SU-DHL-6 (cell line): ENCODE measurements at regions not wholly inside any gene's neighbourhood (a gene's known extent, or its start where the extent isn't known, plus 50 kb on each side); places are given as distances from the start of the nearest gene placed in this dataset.

Source experiments
- H2AFZ ChIP-seq: fragments of 200-600 bp; sonication (generic); 2 replicates; pipeline ENCODE4 v1.6.1; 2014; ENCODE audit warnings: low read depth, mild to moderate bottlenecking, moderate library complexity, mixed read lengths, antibody characterized with exemption, low read length; ENCODE audit not compliant: severe bottlenecking
- H3F3A ChIP-seq: fragments of 200-600 bp; shearing (Covaris generic); 2 replicates; pipeline ENCODE4 v1.6.0; 2016; ENCODE audit warnings: antibody characterized with exemption, mild to moderate bottlenecking; ENCODE audit not compliant: insufficient read depth
- H3K27ac ChIP-seq: fragments of 200-600 bp; sonication (generic); 2 replicates; pipeline ENCODE4 v1.5.1; 2016; ENCODE audit warnings: low read depth, mild to moderate bottlenecking, low read length, moderate library complexity, mixed read lengths
- H3K27me3 ChIP-seq: fragments of 200-600 bp; sonication (generic), shearing (Covaris generic); 2 replicates; pipeline ENCODE4 v1.6.0; 2014; ENCODE audit warnings: mild to moderate bottlenecking, low read length
- H3K36me3 ChIP-seq: fragments of 200-600 bp; sonication (generic); 2 replicates; pipeline ENCODE4 v1.6.1; 2014; ENCODE audit warnings: mild to moderate bottlenecking, low read length, mixed read lengths
- H3K4me2 ChIP-seq: fragments of 300-600, 200-600 bp; shearing (Covaris generic), sonication (generic); 2 replicates; pipeline ENCODE4 v1.6.0; 2014; ENCODE audit warnings: low read length, low read depth, mild to moderate bottlenecking; ENCODE audit not compliant: poor library complexity, severe bottlenecking
- H3K4me3 ChIP-seq: fragments of 200-600 bp; sonication (generic); 2 replicates; pipeline ENCODE4 v1.5.1; 2014; ENCODE audit warnings: antibody characterized with exemption, low read length, mild to moderate bottlenecking, mixed read lengths; ENCODE audit not compliant: insufficient read depth, poor library complexity, severe bottlenecking
- H3K79me2 ChIP-seq: fragments of 200-600 bp; sonication (generic); 2 replicates; pipeline ENCODE4 v1.6.1; 2014; ENCODE audit warnings: mild to moderate bottlenecking, low read length, moderate library complexity; ENCODE audit not compliant: insufficient read depth
- H3K9ac ChIP-seq: fragments of 200-600 bp; sonication (generic); 2 replicates; pipeline ENCODE4 v1.7.0; 2014; ENCODE audit warnings: mild to moderate bottlenecking, low read length
- H3K9me2 ChIP-seq: fragments of 200-600 bp; sonication (generic); replicated peaks from 2 replicates; pipeline ENCODE4 v1.6.1; 2014; ENCODE audit warnings: low read length; ENCODE audit not compliant: insufficient read depth
- H3K9me3 ChIP-seq: fragments of 200-600 bp; sonication (generic); 2 replicates; pipeline ENCODE4 v1.6.1; 2014; ENCODE audit warnings: low read length, mixed read lengths; ENCODE audit not compliant: insufficient read depth
- H4K20me1 ChIP-seq: fragments of 200-600 bp; sonication (generic); 2 replicates; pipeline ENCODE4 v1.6.1; 2014; ENCODE audit warnings: low read depth, mild to moderate bottlenecking, antibody characterized with exemption, low read length, moderate library complexity, mixed read lengths
- EZH2phosphoT487 ChIP-seq: fragments of 200-600 bp; sonication (generic), shearing (Covaris generic); conservative IDR thresholded peaks from 2 replicates; pipeline ENCODE4 v1.6.1; 2018; ENCODE audit warnings: mild to moderate bottlenecking, antibody characterized with exemption, low read length, moderate library complexity, mixed read lengths
- TF ChIP-seq, protein P1 (sequence below): fragments of 200-600 bp; sonication (generic); IDR thresholded peaks from one replicate; pipeline ENCODE4 v1.5.1; 2017; ENCODE audit warnings: antibody characterized with exemption, mild to moderate bottlenecking, low read length, moderate library complexity; ENCODE audit not compliant: insufficient read depth, poor library complexity, severe bottlenecking

DNA sequence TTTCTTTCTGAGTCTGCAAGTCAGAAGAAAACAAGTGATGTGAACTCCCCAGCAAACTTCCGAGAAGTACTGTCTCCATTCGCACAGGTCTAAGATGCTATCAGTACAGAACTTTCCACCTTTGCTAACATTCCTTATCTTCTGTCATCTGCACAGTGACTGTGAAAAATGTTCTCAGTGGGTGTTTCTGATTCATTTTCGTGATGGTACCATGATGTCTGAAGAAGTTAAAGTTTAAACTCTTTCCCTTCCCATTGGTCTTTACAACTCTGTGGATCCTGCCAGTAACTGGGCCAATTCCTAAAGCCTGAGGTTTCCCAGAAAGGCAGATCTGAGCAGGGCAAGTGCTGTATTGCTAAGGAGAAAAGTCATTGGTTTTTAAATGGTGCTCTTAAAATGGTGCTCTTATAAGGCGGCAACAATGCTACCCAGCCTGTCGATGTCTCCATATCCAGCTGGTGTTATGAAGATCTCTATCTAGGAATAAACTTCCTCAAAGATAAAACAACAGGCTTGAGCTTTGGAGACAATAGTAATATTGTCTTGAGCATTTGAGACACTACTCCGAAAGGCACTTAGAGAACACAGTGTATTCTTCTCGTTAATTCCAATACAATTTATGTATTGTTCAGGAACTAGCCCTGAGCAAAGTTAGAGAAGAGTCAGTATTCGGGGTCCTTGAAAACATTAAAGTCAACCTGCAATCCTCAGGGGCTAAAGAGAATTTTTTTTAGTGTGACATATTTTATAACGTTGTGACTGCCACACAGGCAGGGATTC lies 232.3 kb downstream of the OSR1 start:
- Histone ChIP-seq H3K4me2 (no peak overlapping the region), H3K79me2 (no peaks in the 10 kb centered on the region), H3F3A (no peaks in the 10 kb centered on the region), H3K9ac (no peak overlapping the region), H4K20me1 (no peaks in the 10 kb centered on the region), H3K9me2 (no peaks in the 10 kb centered on the region), H3K36me3 (no peaks in the 10 kb centered on the region), H3K27ac (no peak overlapping the region), H3K4me3 (no peak overlapping the region), H3K27me3 (no peaks in the 10 kb centered on the region), H2AFZ (no peak overlapping the region), H3K9me3 (no peaks in the 10 kb centered on the region)
- TF ChIP-seq, protein P1, sequence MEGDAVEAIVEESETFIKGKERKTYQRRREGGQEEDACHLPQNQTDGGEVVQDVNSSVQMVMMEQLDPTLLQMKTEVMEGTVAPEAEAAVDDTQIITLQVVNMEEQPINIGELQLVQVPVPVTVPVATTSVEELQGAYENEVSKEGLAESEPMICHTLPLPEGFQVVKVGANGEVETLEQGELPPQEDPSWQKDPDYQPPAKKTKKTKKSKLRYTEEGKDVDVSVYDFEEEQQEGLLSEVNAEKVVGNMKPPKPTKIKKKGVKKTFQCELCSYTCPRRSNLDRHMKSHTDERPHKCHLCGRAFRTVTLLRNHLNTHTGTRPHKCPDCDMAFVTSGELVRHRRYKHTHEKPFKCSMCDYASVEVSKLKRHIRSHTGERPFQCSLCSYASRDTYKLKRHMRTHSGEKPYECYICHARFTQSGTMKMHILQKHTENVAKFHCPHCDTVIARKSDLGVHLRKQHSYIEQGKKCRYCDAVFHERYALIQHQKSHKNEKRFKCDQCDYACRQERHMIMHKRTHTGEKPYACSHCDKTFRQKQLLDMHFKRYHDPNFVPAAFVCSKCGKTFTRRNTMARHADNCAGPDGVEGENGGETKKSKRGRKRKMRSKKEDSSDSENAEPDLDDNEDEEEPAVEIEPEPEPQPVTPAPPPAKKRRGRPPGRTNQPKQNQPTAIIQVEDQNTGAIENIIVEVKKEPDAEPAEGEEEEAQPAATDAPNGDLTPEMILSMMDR: no peak
- TF ChIP-seq EZH2phosphoT487: no peak

DNA sequence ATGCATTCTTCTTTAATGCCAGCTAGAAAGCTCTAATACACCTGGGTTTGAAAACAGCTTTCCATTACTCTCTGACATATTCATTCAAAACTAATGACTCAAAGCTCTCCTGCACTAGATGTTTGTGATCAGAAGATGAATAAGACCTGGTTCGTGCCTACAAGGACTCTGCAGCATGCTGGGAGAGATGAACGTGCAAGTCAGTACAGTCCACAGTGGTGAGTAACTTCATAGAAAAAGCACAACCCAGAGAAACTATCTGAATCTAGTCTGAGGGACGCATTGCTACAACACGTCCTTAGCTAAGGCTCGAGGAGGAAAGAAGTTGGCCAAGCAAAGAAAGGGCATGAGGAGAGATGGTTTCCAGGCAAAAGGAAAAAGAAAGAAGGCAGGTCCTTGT lies 234.3 kb downstream of the OSR1 start:
- no peaks in the 10 kb centered on the region for H3K27me3 ChIP-seq
- no peak overlapping the region for H2AFZ ChIP-seq
- H3F3A ChIP-seq: no peaks in the 10 kb centered on the region
- no peak overlapping the region for H3K4me2 ChIP-seq
- H3K27ac ChIP-seq: no peak overlapping the region
- no peak overlapping the region for H3K9ac ChIP-seq
- H3K79me2 ChIP-seq: no peaks in the 10 kb centered on the region
- no peak overlapping the region for H3K4me3 ChIP-seq
- H3K36me3 ChIP-seq: no peaks in the 10 kb centered on the region
- no peaks in the 10 kb centered on the region for H3K9me3 ChIP-seq
- no peaks in the 10 kb centered on the region for H4K20me1 ChIP-seq
- TF ChIP-seq, protein P1: no peak
- no peak for TF ChIP-seq EZH2phosphoT487
- no peaks in the 10 kb centered on the region for H3K9me2 ChIP-seq

DNA sequence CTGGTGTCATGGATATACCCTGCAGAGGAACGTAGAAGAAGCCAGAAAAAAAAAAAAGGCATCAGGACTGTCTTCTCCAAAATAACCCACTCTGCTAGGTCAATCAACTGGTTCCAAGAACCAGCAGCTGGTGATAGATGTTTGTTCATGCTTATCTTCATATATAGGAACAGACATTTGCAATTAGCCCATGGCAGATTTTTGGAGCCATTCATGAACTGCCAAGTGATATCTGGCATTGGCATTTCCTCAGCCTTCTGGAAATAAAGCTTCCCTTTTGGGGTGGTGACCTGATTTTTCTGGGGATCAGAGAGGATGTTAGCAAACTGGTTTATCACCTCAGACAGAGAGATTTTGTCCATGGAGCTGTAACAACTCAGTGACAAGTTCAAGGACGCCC lies 234.9 kb downstream of the OSR1 start:
- Histone ChIP-seq H3K9ac (no peak overlapping the region), H3K4me3 (no peak overlapping the region), H4K20me1 (no peaks in the 10 kb centered on the region), H3F3A (no peaks in the 10 kb centered on the region), H3K4me2 (no peak overlapping the region), H3K79me2 (no peaks in the 10 kb centered on the region), H3K9me3 (no peaks in the 10 kb centered on the region), H2AFZ (no peak overlapping the region), H3K27me3 (no peaks in the 10 kb centered on the region), H3K9me2 (no peaks in the 10 kb centered on the region), H3K27ac (no peak overlapping the region), H3K36me3 (no peaks in the 10 kb centered on the region)
- TF ChIP-seq, protein P1: no peak
